ENCODE measurements at regions not wholly inside any gene's neighbourhood (a gene's known extent, or its start where the extent isn't known, plus 50 kb on each side); places are given as distances from the start of the nearest gene placed in this dataset.

GRCh38 chr11:133697603-133698180 lies 147.6 kb downstream of the SPATA19 start:
- Histone ChIP-seq H3K4ac (ENCODE audit: low read depth, low read length) (no peak overlapping the region), H3K27ac (ENCODE audit: insufficient read length, low read depth, low read length) (no peak overlapping the region), H4K91ac (ENCODE audit: insufficient read length, low read depth, low read length) (no peak overlapping the region), H2BK12ac (ENCODE audit: insufficient read length, low read depth, low read length) (no peak overlapping the region), H3K14ac (ENCODE audit: insufficient read depth, low read length) (no peak overlapping the region), H4K5ac (ENCODE audit: insufficient read length, low read depth, low read length) (no peak overlapping the region), H3K9me3 (ENCODE audit: control insufficient read depth, low read depth, low read length) (no peaks in the 10 kb centered on the region), H3T11ph (ENCODE audit: low read length) (no peak overlapping the region), H2BK20ac (ENCODE audit: low read depth, low read length, poor library complexity, severe bottlenecking) (no peak overlapping the region), H3K56ac (ENCODE audit: insufficient read length, low read depth, low read length) (no peak overlapping the region), H3K79me2 (ENCODE audit: insufficient read depth, low read length) (no peaks in the 10 kb centered on the region), H3K4me1 (ENCODE audit: insufficient read depth, low read length) (no peaks in the 10 kb centered on the region), H3K23me2 (ENCODE audit: insufficient read length, low read depth, low read length, poor library complexity, severe bottlenecking) (no peaks in the 10 kb centered on the region), H2BK120ac (ENCODE audit: low read depth, low read length, poor library complexity, severe bottlenecking) (no peak overlapping the region), H4K20me1 (ENCODE audit: control insufficient read depth, insufficient read depth, insufficient read length) (no peaks in the 10 kb centered on the region), H3K79me1 (ENCODE audit: insufficient read depth, low read depth, low read length, poor library complexity, severe bottlenecking) (no peaks in the 10 kb centered on the region), H3K9ac (ENCODE audit: extremely low read depth, insufficient read length, low read length) (no peak overlapping the region), H2BK5ac (ENCODE audit: insufficient read length, low read length) (no peak overlapping the region), H4K8ac (replicated peaks; ENCODE audit: insufficient read length, low read depth, low read length) (no peak overlapping the region), H3K23ac (ENCODE audit: insufficient read length, low read depth, low read length) (no peak overlapping the region), H2BK15ac (ENCODE audit: low read depth, low read length) (no peak overlapping the region), H3K4me2 (ENCODE audit: insufficient read depth, insufficient read length, low read length) (no peak overlapping the region), H2AFZ (ENCODE audit: low read length) (no peak overlapping the region), H2AK5ac (ENCODE audit: insufficient read length, low read length) (no peak overlapping the region), H3K18ac (ENCODE audit: insufficient read length, low read depth, low read length) (no peak overlapping the region), H3K27me3 (ENCODE audit: insufficient read depth, low read length) (no peaks in the 10 kb centered on the region)
- Mint-ChIP-seq H3K4me1 (peaks cover under 1 to 4% of the 10 kb centered on the region in 2 experiments; a peak in 3 of 4 replicates), H3K27me3 (ENCODE audit: low read depth) (peaks cover 1% of the 10 kb centered on the region), H3K36me3 (ENCODE audit: insufficient read depth in 1 of 3, low read depth in 3 of 3) (no peaks in the 10 kb centered on the region), H3K9me3 (no peaks in the 10 kb centered on the region), H3K4me3 (no peak overlapping the region), H3K27ac (no peak overlapping the region)
- no peak for TF ChIP-seq CTCF (conservative IDR thresholded peaks at IDR 0.05)
- WGBS (ENCODE audit: extremely low coverage, insufficient read length, low lambda C conversion rate) = no CpG with 5 or more reads among the region's 4 CpGs
- peak; percentile 4 for DNase-seq

All from H9 (cell line).